HG03135 (cell line): ENCODE measurements at regions not wholly inside any gene's neighbourhood (a gene's known extent, or its start where the extent isn't known, plus 50 kb on each side); places are given as distances from the start of the nearest gene placed in this dataset.

Source experiments
- ATAC-seq: cut with Tn5 transposase; IDR thresholded peaks from one replicate; pipeline ENCODE4 v1.9.1; 2021; ENCODE audit warnings: mild to moderate bottlenecking, moderate library complexity; ENCODE audit not compliant: unreplicated experiment

DNA sequence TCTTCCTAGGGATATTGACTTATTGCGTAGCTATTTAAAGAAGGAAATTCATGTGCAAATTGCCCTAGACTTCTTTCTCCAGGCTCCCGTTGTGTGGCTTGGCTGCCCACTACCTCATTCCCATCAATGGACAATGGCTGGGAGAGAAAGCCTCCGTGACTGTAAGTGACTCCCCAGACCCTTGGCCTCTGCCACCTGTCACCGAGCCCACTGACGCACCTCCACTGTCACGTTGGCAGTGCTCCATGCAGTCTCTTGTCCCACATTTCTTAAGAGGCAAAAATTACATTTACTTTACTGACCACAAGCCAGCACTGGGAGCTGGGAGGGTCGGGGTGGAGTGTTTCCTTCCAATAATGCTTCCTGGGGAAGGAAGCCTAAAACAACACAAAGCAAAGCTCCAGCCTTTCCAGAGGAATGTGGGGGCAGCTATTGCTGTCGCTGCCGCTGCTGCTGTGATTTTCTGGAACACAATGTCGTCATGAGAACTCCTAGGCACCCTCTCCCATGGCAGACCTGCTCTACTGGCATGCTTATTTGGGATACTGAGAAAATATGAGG is 89.7 kb upstream of the STEAP1B start:
- no peak for ATAC-seq

DNA sequence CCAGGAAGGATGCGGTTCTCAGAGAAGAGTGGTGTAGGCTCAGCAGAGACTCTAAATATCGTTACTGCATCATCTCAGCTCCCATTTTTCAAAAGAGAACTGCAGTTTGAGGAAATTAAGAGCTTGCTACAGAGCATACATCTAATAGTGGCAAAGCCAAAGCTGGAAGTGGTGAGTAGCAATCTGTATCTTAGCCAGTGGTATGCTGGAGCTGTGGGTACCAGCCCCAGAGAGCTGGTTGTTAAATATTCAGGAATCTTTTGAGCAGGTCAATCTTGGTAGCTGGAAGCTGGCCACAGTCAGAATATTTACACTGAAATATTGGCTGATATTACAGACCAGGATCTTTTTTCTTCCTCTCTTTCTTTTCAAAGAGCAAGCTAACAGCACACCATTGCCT is 88.4 kb upstream of the STEAP1B start:
- ATAC-seq = no peak

DNA sequence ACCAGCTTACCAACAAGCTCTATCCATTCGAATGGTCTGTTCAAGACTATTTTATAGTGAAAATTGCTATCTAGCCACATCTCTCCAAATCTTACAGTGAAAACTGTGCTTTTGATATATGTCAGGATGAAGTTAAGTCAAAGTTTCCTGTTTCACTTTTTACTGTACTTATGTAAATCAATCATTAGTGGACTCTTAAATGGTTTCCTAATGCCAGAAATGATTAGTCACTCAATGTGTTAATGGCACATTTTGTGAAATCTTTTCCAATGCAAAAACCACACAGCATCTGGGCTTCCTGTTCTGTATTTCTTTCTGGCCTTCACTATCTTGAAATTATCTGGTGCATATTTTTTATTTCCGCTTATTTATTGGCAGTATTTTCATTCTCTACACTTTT is 87.3 kb upstream of the STEAP1B start:
- no peak for ATAC-seq

DNA sequence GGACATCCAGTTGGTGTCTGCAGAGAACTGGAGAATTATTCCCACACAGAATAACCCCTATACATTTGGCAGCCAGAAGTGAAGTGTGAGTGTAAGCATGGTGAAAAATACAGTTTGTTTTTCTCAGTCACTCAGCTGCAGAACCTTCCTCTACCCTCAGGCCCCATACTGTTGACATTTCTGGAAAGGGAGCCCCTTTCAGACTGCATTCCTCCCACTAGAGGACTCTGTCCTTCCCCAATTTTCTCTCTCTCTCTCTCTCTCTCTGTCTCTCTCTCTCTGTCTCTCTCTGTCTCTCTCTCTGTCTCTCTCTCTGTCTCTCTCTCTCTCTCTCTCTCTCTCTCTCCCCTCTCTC is 86.8 kb upstream of the STEAP1B start:
- ATAC-seq = no peak

DNA sequence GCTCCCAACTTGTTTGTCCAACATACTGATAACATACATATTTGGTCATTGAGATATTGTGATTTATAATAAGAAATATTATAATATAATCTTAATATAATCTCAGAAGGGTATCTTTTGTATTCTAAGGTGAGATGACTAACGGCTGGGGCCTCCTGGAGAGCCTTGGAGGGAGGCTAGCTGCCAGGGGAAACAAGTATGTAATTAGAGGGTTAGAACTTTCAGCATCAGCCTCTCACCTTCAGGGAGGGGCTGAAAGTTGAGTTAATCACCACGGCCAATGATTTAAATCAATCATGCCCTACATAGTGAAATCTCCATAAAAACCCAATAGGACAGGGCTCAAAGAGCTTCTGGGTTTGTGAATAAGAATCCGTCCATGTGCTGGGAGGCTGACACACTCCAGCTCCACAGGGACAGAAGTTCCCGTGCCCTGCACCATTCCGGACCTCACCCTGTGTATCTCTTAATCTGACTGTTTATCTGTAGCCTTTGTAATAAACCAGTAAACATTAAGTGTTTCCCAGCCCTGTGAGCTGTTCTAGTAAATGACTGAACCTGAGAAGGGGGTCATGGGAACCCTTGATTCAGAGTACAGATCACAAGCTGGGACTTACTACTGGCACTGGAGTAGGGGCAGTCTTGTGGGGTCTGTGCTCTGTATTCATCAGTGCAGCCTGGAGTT is 86.3 kb upstream of the STEAP1B start:
- ATAC-seq = no peak

DNA sequence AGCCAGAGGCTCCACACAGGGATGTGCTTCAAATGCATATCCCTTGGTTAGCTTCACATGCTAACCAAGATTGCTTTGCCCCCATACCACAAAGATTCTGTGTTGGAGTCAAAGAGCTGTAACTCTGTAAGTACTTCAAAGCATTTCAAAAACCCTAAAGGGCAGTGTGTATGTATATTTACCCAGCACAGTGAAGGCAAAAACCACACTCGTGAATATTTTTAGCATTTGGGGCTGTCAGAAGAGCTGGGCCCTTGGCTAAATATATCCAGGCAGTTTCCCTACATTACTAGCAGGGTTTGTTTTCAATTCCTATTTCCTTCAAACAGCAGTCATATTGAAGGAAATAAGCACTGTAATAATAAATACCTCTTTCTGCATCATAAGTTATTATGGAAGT is 84.2 kb upstream of the STEAP1B start:
- no peak for ATAC-seq

DNA sequence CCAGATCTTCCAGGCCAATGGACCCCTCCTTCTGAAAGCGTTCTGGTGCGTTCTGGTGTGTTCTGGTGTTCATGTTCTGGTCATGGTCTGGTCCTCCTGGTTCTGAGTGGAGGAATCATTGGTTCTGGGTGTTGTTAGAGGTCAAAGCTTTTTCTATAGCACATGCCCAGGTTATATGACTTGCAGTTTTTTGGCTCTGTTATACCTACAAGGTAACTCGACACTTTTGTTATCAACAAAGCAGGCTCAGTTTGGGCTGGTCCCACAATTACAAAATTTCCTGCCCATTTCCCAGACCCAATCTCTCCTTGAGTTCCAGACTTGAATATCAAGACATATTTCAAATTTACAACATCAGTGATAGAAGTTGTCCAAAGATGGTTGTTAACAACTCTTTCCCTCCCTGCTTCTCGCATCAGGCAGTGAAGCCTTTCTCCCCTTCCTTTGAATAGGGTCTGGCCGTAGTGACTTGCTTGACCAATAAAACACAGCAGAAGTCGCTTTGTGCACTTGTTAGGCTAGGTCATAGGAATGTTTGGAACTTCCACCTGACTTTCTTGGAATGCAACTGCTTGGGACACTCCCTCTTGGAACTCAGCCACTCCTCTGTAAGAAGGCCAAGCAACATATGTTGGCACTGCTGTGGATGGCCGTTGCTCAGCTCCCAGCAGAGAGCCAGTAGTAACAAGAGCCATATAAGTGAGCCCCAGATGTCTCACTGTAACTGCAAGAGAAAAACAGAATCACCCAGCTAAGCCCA is 83.1 kb upstream of the STEAP1B start:
- no peak for ATAC-seq

DNA sequence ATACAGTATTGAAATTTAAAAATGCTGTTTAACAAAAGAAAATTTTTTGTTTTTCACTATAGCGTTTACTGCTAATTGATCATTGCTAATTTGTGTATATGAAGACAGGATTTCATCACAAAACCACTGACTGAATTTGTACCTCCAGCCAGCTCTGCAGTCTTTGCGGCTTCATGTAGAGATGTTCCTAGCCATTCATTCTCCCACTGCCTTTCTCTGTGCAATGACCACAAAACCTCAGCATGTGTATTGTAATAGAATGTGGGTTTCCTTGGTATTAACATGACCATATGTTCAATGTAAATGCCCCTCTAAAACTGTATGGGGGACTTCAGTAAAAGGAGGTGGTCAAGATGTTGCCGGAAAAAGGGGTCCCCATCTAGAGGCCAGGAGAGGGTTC is 81.1 kb upstream of the STEAP1B start:
- no peak for ATAC-seq

DNA sequence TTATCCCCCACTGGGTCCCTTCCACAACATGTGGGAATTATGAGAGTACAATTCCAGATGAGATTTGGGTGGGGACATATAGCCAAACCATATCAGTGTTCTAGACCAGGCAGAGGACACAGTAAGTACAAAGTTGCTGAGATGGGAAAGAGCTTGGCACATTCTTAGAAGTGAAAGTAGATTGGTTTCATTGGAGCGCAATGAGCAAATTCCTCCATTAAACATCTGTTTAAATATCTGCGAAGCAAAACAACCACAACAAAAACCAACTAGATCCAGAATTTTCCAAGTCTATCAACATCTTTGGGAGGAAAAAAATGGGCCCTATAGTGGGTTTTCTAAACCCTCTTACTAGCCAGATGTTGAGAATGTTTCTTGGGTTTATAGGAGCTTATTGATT is 80.0 kb upstream of the STEAP1B start:
- ATAC-seq = no peak

DNA sequence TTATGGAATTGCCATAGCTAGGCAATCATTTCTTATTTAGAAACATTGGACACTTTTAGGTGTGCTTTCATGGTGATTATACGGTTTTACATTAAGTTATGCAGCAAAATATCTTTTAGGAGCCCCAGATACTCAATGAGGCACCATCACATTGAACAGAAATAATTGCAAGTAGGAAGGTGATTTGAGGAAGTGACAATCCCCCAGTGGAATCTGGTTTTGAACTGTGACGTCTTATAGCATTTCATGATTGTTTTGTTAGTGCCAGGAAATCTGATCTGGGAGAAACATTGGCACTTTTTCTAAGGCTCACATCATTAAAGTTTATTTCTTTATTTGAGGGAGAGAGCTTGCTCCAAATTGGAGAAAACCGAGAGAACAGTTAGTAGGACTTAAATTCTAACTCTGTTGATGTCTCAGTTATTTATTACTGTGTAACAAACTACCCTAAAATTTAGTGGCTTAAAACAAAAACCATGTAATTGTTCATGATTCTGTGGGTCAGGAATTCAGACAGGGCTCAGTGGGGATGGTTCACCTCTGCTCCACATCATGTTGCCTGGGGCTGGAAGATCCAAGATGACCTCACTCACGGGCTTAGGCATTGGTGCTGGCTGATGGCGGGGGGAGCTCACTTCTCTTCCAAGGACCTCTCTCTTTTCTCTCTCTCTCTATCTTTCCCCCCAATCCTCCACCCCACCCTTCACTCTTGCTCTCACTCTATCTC is 78.2 kb upstream of the STEAP1B start:
- no peak for ATAC-seq

DNA sequence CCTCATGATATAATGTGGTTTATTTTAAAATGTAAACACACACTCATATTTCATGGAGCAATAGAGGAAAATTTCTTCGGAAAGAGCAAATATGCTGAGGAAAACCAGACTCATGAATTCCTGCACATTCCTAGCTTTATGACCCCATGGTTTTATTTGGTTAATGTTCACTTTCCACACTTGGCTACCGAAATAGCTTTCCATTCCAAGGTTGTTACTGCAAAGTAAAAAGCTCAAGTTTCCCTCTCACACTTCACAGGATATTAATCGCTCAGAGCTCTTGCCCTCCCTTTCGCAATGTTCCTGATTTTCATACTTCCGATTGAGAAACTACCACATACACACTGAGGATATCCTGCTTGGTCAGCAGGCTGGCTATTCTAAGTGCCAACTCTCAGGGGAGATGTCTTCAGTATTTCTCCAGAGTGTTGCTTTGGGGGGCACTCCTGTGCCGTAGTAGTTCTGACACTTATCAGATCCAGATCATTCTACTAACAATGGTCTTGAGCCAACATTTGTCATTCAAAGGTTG is 77.5 kb upstream of the STEAP1B start:
- no peak for ATAC-seq

DNA sequence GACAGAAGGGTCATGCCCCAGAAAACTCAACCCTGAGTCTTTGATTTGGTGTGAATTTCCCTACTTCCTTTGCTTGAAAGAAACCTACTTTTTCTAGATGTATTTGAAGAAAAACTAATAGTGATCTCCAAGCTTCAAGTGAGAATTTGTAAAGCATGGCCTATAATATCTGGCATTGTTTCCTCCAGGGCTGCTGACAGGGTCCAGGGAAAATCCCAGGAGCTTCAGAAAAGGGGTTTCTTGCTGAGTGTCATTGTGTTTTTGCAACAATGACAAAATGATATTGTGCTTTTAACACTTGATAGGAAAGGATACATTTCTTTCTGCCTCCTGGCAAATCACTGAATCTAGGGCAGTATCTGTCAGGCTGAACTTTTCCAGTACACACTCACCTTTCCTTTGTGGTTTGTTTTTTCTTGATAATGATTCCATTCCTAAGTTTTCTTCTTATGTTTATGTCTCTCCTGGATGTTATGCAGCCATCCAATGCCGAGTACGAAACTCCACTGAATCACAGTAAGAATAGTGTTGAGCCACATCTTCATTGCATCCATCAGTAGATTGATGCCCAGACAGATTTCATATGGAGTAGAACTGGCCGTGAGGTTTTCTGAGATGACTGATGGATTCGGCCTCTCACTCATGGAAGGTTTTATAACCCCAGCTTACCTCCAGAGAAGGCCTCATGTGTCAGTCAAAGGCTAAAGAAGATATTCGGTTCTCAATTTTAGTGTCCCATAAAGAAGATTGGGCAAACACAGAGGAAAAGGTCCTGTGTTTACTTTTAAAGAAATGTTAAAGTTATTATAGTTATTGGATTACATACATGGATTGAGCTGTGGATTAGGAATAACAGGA is 76.9 kb upstream of the STEAP1B start:
- ATAC-seq = no peak

DNA sequence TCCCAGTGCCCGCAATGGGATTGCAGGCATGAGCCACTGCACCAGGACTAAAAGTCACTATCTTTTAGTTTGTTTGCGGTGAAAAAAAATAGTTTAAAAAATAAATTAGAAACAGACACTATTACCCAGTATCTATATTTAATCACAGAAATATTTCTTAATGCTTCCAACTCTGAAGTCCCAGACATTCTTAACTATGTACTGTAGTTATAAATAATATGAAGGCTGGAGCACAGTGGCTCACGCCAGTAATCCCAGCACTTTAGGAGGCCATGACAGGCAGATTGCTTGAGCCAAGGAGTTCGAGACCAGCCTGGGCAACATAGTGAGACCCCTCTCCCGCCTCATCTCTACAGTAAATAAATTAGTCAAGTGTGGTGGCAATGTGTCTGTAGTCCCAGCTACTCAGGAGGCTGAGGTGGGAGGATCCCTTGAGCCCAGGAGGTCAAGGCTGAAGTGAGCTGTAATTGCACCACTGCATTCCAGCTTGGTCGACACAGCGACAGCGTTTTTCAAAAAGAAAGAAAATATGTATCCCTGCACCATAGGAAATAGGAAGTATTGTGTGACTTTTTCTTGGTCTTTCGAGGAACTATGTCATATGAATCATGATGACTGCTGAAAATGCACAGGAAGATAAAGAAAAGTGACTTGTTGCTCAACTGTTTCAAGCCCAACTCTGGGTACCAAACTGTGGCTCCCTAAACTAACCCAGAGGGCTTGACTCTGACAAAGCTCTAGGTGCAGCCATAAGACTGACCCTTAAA is 74.9 kb upstream of the STEAP1B start:
- no peak for ATAC-seq

DNA sequence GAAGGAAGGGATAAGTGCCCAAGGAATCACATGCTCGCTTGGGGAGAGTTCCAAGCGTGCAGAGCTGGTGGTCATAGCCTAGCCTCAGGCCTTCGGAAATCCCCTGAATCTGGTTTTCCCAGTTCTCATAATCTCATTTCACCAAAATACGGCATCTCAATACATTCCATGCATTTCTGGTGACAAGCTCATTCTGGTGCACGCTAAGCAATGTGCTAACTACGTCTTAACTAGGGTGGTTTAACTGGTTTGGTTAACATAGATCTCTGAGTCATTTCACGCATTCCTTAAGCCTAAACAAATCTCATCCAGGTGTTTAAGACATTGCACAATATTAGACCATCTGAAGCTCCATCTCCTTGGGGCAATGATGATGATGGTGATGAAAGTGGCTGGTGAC is 72.9 kb upstream of the STEAP1B start:
- no peak for ATAC-seq

DNA sequence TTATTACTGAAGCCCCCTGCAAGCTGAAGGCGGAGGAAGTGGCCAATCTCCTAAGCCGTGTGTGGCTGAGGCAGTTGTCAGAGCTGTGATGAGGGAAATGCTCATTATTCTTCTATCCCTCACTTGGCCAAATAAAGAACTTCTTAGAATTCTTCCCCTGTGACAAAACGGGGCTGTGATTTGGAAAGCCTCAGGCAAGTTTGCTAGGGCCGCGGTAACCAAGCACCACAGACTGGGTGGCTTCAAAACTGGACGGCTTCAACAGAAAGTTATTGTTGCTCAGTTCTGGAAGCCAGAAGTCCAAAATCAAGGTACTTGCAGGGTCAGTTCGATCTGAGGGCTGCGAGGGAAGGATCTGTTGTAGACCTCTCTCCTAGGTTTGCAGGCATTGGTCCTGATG is 72.3 kb upstream of the STEAP1B start:
- no peak for ATAC-seq

DNA sequence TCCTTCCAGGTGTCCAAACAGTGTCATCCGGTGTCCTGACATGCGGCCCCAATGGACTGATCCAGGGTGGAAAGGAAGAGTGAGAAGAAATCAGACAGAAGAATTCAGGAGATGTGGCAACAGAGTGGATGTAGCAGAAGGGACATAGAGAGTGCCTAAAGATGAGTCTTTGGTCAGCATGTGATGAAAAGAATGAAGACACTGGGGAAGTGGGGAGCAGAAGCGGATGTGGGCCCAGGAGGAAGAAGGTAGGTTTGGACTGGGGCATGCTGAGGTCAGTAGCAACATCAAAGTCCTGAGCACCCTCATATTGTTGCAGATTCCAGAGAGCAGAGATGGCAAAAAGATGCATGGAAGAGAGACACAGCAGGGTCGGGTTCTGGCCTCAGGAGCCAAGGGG is 71.8 kb upstream of the STEAP1B start:
- no peak for ATAC-seq

DNA sequence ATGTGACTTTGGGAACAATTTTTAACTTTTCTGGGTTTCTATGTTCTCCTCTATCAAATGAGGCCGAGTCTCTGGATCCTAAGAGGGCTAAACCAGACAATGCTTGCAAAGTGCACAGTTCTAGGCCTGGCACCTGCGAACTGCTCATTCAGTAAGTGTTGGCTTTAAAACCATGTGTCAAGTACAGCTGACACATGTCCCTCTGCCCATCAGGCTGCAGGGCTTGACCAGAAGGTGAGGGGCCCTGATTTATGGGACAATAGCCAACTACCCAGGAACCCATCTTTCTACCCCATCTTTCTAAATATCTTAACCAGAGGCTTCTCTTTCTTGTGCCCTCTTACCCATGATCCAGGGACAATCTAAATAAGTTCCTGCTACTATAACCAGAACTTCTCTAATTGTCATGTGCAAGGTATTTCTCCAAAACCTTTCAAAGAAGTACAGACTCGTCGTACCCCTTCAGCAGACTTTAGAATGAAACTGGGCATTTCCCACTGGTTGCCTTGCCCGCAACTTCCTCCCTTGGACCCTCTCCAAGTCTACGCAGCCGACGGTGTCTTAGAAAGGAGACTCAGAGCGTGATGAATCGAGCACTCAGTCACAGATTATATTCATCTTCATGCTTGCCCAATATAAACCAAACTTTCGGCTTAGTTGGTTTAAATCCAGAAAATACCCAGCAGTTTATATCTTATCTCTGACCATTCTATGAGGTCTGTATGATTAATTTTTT is 69.8 kb upstream of the STEAP1B start:
- no peak for ATAC-seq

DNA sequence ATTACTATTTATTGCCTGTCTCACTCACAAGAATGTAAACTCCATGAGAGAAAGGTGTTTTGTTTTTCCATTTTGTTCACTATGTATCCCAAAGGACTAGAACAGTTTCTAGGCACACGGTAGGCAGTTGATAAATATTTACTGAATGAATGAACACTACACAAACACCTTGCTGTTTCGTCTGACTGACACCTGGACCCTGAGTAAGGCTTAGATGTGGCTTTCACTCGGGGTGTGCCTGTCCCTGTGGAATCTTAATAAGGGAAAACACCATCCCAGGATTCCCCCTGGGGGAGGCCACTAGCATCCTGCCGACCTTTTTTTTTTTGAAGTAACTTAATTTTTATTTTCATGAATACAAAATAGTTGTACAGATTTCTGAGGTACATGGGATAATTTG is 66.6 kb upstream of the STEAP1B start:
- ATAC-seq = no peak

DNA sequence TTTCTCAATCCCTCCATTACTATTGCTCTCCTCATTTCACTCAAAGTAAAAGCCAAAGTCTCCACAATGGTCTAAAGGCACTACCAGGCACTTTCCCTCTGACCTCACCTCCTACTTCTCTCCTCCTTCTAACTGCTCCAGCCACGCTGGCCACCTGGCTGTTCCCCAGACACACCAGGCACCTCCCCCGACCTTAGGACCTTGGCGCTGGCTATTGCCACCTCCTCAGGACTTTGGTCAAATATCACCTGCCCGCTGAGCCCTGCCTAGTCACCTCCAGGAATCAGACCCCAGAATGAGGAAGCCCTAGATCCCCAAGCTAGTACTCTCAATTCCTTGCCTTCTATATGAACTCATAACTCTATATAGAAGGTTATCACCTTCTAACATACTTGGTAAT is 66.2 kb upstream of the STEAP1B start:
- no peak for ATAC-seq
